ENCODE measurements at regions not wholly inside any gene's neighbourhood (a gene's known extent, or its start where the extent isn't known, plus 50 kb on each side); places are given as distances from the start of the nearest gene placed in this dataset.

DNA sequence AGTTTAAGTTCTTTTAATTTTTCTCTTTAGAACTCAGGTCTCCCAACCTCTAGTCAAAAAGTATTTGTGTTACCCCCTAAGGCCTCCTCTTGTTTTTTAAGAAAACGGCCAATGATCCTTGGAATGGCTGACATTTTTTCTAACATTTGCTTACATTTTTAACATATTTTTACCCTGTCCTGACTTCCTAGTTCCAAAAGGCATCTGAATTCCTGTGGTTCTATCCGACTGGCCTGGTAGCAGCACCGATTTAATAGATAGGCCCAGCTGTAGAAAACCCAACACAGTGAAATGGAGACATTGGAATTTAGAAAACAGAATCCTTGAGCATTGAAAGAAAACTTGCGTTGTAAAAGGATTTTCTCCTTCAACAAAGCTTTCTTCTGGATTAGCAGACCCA is 134.7 kb upstream of the GSC start:
- no peak for DNase-seq (ENCODE audit: insufficient read length, low spot score, missing footprints)
- no peaks in the 10 kb centered on the region for H4K20me1 ChIP-seq (ENCODE audit: insufficient read depth, low read length)
- no peaks in the 10 kb centered on the region for H3K9me3 ChIP-seq (ENCODE audit: low read depth, low read length)
- H3K36me3 ChIP-seq (ENCODE audit: insufficient read depth, low read length), result no peaks in the 10 kb centered on the region
- H3K4me1 ChIP-seq (ENCODE audit: insufficient read depth, low read length), result peaks cover 2% of the 10 kb centered on the region
- TF ChIP-seq, protein P1, sequence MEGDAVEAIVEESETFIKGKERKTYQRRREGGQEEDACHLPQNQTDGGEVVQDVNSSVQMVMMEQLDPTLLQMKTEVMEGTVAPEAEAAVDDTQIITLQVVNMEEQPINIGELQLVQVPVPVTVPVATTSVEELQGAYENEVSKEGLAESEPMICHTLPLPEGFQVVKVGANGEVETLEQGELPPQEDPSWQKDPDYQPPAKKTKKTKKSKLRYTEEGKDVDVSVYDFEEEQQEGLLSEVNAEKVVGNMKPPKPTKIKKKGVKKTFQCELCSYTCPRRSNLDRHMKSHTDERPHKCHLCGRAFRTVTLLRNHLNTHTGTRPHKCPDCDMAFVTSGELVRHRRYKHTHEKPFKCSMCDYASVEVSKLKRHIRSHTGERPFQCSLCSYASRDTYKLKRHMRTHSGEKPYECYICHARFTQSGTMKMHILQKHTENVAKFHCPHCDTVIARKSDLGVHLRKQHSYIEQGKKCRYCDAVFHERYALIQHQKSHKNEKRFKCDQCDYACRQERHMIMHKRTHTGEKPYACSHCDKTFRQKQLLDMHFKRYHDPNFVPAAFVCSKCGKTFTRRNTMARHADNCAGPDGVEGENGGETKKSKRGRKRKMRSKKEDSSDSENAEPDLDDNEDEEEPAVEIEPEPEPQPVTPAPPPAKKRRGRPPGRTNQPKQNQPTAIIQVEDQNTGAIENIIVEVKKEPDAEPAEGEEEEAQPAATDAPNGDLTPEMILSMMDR (IDR thresholded peaks at IDR 0.05; ENCODE audit: extremely low read depth, low read depth, low read length), result no peak
- H3K4me2 ChIP-seq (ENCODE audit: insufficient read depth, low read length), result no peak overlapping the region
- H3K79me2 ChIP-seq (ENCODE audit: insufficient read depth, low read length), result no peaks in the 10 kb centered on the region
- no peak overlapping the region for H3K4me3 ChIP-seq (ENCODE audit: insufficient read depth, low read length)
- H3K27ac ChIP-seq (ENCODE audit: low read depth, low read length), result no peak overlapping the region
- H3K27me3 ChIP-seq (ENCODE audit: insufficient read depth, low read length), result no peaks in the 10 kb centered on the region
- H2AFZ ChIP-seq (ENCODE audit: low read length), result no peak overlapping the region

- Histone ChIP-seq H2AFZ (ENCODE audit: low read length) (no peak overlapping the region), H4K20me1 (ENCODE audit: insufficient read depth, low read length) (no peaks in the 10 kb centered on the region), H3K36me3 (ENCODE audit: insufficient read depth, low read length) (no peaks in the 10 kb centered on the region), H3K4me1 (ENCODE audit: insufficient read depth, low read length) (peaks cover 2% of the 10 kb centered on the region), H3K27me3 (ENCODE audit: insufficient read depth, low read length) (no peaks in the 10 kb centered on the region), H3K27ac (ENCODE audit: low read depth, low read length) (no peak overlapping the region), H3K9me3 (ENCODE audit: low read depth, low read length) (no peaks in the 10 kb centered on the region), H3K4me3 (ENCODE audit: insufficient read depth, low read length) (no peak overlapping the region), H3K79me2 (ENCODE audit: insufficient read depth, low read length) (no peaks in the 10 kb centered on the region), H3K4me2 (ENCODE audit: insufficient read depth, low read length) (no peak overlapping the region)
- TF ChIP-seq, protein P1 (IDR thresholded peaks at IDR 0.05; ENCODE audit: extremely low read depth, low read depth, low read length), result peak; percentile 6
- DNase-seq (ENCODE audit: insufficient read length, low spot score, missing footprints), result no peak
These were observed 134.0 kb upstream of the GSC start for GRCh38 chr14:94903883-94904282.

GRCh38 chr14:94903338-94903737 is 133.4 kb upstream of the GSC start:
- Histone ChIP-seq H2AFZ (ENCODE audit: low read length) (no peak overlapping the region), H4K20me1 (ENCODE audit: insufficient read depth, low read length) (no peaks in the 10 kb centered on the region), H3K4me1 (ENCODE audit: insufficient read depth, low read length) (peaks cover 2% of the 10 kb centered on the region), H3K9me3 (ENCODE audit: low read depth, low read length) (no peaks in the 10 kb centered on the region), H3K79me2 (ENCODE audit: insufficient read depth, low read length) (no peaks in the 10 kb centered on the region), H3K4me2 (ENCODE audit: insufficient read depth, low read length) (no peak overlapping the region), H3K27me3 (ENCODE audit: insufficient read depth, low read length) (no peaks in the 10 kb centered on the region), H3K27ac (ENCODE audit: low read depth, low read length) (no peak overlapping the region), H3K36me3 (ENCODE audit: insufficient read depth, low read length) (no peaks in the 10 kb centered on the region), H3K4me3 (ENCODE audit: insufficient read depth, low read length) (no peak overlapping the region)
- TF ChIP-seq, protein P1 (IDR thresholded peaks at IDR 0.05; ENCODE audit: extremely low read depth, low read depth, low read length), result no peak
- DNase-seq (ENCODE audit: insufficient read length, low spot score, missing footprints), result no peak

DNA sequence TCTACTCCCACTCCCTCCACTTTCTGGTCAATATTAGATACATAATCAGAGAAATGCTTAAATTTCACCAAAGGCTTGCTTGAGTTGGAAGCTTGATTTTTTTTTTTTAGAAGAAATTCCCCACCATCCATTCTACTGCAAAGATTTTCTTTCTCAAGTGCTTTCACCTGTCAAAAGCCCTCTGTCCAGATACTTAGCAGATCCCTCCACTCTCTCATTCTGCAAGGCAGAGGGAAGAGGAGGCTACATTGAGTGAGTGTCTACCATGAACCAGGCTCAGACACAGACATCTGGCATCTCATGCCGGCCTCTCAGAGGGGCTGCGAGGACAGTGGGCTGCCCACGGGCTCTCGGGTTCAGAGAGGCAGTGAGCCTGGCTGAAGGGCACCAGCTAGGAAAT is 127.6 kb upstream of the GSC start:
- Histone ChIP-seq H3K27ac (ENCODE audit: low read depth, low read length) (no peak overlapping the region), H3K4me1 (ENCODE audit: insufficient read depth, low read length) (peaks cover 11% of the 10 kb centered on the region), H3K79me2 (ENCODE audit: insufficient read depth, low read length) (no peaks in the 10 kb centered on the region), H3K27me3 (ENCODE audit: insufficient read depth, low read length) (peaks cover 4% of the 10 kb centered on the region), H2AFZ (ENCODE audit: low read length) (no peak overlapping the region), H3K9me3 (ENCODE audit: low read depth, low read length) (no peaks in the 10 kb centered on the region), H4K20me1 (ENCODE audit: insufficient read depth, low read length) (no peaks in the 10 kb centered on the region), H3K4me2 (ENCODE audit: insufficient read depth, low read length) (peak overlapping the region; percentile 54), H3K4me3 (ENCODE audit: insufficient read depth, low read length) (no peak overlapping the region), H3K36me3 (ENCODE audit: insufficient read depth, low read length) (no peaks in the 10 kb centered on the region)
- TF ChIP-seq, protein P1 (IDR thresholded peaks at IDR 0.05; ENCODE audit: extremely low read depth, low read depth, low read length), result no peak
- DNase-seq (ENCODE audit: insufficient read length, low spot score, missing footprints), result no peak
